ENCODE measurements at regions not wholly inside any gene's neighbourhood (a gene's known extent, or its start where the extent isn't known, plus 50 kb on each side); places are given as distances from the start of the nearest gene placed in this dataset.

- H3K4me1 ChIP-seq (ENCODE audit: control insufficient read depth, insufficient read depth, low read length): no peaks in the 10 kb centered on the region
- H3K4me3 ChIP-seq (ENCODE audit: low read length in 2 of 2): no peak overlapping the region
- H3K9ac ChIP-seq (ENCODE audit: low read length in 2 of 2): no peak overlapping the region
- no peaks in the 10 kb centered on the region for H3K9me3 ChIP-seq (ENCODE audit: control insufficient read depth in 2 of 2, low read length in 2 of 2)
- no peak overlapping the region for H3K27ac ChIP-seq (ENCODE audit: low read length)
- H3K27me3 ChIP-seq (ENCODE audit: control insufficient read depth in 1 of 2, insufficient read depth in 2 of 2, low read length in 2 of 2): no peaks in the 10 kb centered on the region
- no peaks in the 10 kb centered on the region for H3K36me3 ChIP-seq (ENCODE audit: control insufficient read depth in 2 of 2, insufficient read depth in 2 of 2, low read length in 2 of 2)
Observed at GRCh38 chr5:20536813-20537212, 548.8 kb upstream of the CDH18 start.

GRCh38 chr5:20536341-20536740 is 548.3 kb upstream of the CDH18 start:
- H3K27ac ChIP-seq (ENCODE audit: low read length): no peak overlapping the region
- H3K4me3 ChIP-seq (ENCODE audit: low read length in 2 of 2): no peak overlapping the region
- H3K4me1 ChIP-seq (ENCODE audit: control insufficient read depth, insufficient read depth, low read length): no peaks in the 10 kb centered on the region
- H3K36me3 ChIP-seq (ENCODE audit: control insufficient read depth in 2 of 2, insufficient read depth in 2 of 2, low read length in 2 of 2): no peaks in the 10 kb centered on the region
- no peaks in the 10 kb centered on the region for H3K9me3 ChIP-seq (ENCODE audit: control insufficient read depth in 2 of 2, low read length in 2 of 2)
- H3K27me3 ChIP-seq (ENCODE audit: control insufficient read depth in 1 of 2, insufficient read depth in 2 of 2, low read length in 2 of 2): no peaks in the 10 kb centered on the region
- no peak overlapping the region for H3K9ac ChIP-seq (ENCODE audit: low read length in 2 of 2)

DNA sequence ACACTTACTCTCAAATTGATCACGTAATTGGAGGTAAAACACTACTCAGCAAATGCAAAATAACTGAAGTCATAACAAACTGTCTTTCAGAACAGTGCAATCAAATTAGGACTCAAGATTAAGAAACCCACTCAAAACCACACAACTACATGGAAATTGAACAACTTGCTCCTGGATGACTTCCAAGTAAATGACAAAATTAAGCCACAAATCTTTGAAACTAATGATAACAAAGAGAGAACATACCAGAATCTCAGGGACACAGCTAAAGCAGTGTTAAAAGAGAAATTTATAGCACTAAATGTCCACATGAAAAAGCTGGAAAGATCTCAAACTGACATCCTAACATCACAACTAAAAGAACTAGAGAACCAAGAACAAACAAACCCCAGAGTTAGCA is 540.5 kb upstream of the CDH18 start:
- Histone ChIP-seq H3K36me3 (ENCODE audit: control insufficient read depth in 2 of 2, insufficient read depth in 2 of 2, low read length in 2 of 2) (no peaks in the 10 kb centered on the region), H3K9ac (ENCODE audit: low read length in 2 of 2) (no peak overlapping the region), H3K27ac (ENCODE audit: low read length) (no peak overlapping the region), H3K4me3 (ENCODE audit: low read length in 2 of 2) (no peak overlapping the region), H3K9me3 (ENCODE audit: control insufficient read depth in 2 of 2, low read length in 2 of 2) (no peaks in the 10 kb centered on the region), H3K4me1 (ENCODE audit: control insufficient read depth, insufficient read depth, low read length) (no peaks in the 10 kb centered on the region), H3K27me3 (ENCODE audit: control insufficient read depth in 1 of 2, insufficient read depth in 2 of 2, low read length in 2 of 2) (no peaks in the 10 kb centered on the region)

- H3K9ac ChIP-seq (ENCODE audit: low read length in 2 of 2): no peak overlapping the region
- H3K4me3 ChIP-seq (ENCODE audit: low read length in 2 of 2): no peak overlapping the region
- H3K9me3 ChIP-seq (ENCODE audit: control insufficient read depth in 2 of 2, low read length in 2 of 2): no peaks in the 10 kb centered on the region
- H3K27me3 ChIP-seq (ENCODE audit: control insufficient read depth in 1 of 2, insufficient read depth in 2 of 2, low read length in 2 of 2): no peaks in the 10 kb centered on the region
- H3K4me1 ChIP-seq (ENCODE audit: control insufficient read depth, insufficient read depth, low read length): no peaks in the 10 kb centered on the region
- H3K27ac ChIP-seq (ENCODE audit: low read length): no peak overlapping the region
- H3K36me3 ChIP-seq (ENCODE audit: control insufficient read depth in 2 of 2, insufficient read depth in 2 of 2, low read length in 2 of 2): no peaks in the 10 kb centered on the region
Observed at GRCh38 chr5:20524991-20525529, 537.1 kb upstream of the CDH18 start.

DNA sequence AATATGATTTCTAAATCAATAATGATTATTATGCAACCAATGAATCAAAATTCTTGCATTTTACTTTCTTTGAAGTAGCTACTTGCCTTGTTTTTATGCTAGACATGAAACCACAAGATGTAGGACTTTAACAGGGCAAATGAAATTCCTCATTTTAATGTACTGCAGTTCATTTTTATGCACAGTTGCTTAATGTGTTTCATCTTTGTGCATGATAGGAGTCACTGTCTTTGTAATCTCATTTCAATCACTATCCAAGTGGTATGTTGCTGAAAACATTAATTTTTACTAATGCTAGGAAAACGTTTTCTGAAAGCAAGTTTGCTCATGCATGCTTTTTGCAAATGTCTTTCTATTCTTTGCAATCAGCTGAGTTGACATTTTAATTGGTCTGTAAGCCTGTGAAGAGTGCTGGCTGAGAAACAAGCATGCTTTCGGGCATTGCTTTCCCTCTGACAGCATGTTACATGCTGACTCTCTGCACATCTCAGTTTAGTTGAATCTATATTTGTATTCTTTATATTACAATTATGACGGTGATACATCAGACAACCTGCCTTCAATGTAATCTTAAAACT is 535.0 kb upstream of the CDH18 start:
- H3K9me3 ChIP-seq (ENCODE audit: control insufficient read depth in 2 of 2, low read length in 2 of 2): no peaks in the 10 kb centered on the region
- H3K4me1 ChIP-seq (ENCODE audit: control insufficient read depth, insufficient read depth, low read length): no peaks in the 10 kb centered on the region
- H3K9ac ChIP-seq (ENCODE audit: low read length in 2 of 2): no peak overlapping the region

GRCh38 chr5:20515606-20516005 is 527.6 kb upstream of the CDH18 start:
- H3K36me3 ChIP-seq (ENCODE audit: control insufficient read depth in 2 of 2, insufficient read depth in 2 of 2, low read length in 2 of 2): no peaks in the 10 kb centered on the region
- H3K4me3 ChIP-seq (ENCODE audit: low read length in 2 of 2): no peak overlapping the region
- no peaks in the 10 kb centered on the region for H3K27me3 ChIP-seq (ENCODE audit: control insufficient read depth in 1 of 2, insufficient read depth in 2 of 2, low read length in 2 of 2)
- no peaks in the 10 kb centered on the region for H3K9me3 ChIP-seq (ENCODE audit: control insufficient read depth in 2 of 2, low read length in 2 of 2)
- no peak overlapping the region for H3K9ac ChIP-seq (ENCODE audit: low read length in 2 of 2)
- H3K27ac ChIP-seq (ENCODE audit: low read length): no peak overlapping the region
- H3K4me1 ChIP-seq (ENCODE audit: control insufficient read depth, insufficient read depth, low read length): no peaks in the 10 kb centered on the region

More for the DNA sequence above, 535.0 kb upstream of the CDH18 start:
- Histone ChIP-seq H3K4me3 (ENCODE audit: low read length in 2 of 2) (no peak overlapping the region), H3K27me3 (ENCODE audit: control insufficient read depth in 1 of 2, insufficient read depth in 2 of 2, low read length in 2 of 2) (no peaks in the 10 kb centered on the region), H3K27ac (ENCODE audit: low read length) (no peak overlapping the region), H3K36me3 (ENCODE audit: control insufficient read depth in 2 of 2, insufficient read depth in 2 of 2, low read length in 2 of 2) (no peaks in the 10 kb centered on the region)

DNA sequence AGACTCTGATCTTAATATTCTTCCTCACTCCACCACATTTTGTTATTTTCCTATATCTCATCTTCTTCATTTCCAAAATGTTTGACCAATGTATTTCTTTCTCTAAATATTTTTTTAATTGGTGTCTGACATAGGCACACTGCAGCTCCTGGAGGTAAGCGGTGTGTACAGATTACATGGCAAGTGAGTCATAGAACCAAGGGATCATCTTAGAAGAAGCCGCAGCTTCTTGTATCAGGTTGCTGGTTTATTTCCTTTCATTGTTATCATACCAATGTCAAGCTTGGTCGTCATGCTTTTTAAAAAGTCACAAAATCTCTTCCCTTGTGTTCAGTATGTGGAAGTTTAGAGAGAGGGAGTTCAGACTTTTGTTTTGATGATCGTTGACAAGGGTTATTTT is 526.1 kb upstream of the CDH18 start:
- Histone ChIP-seq H3K9ac (ENCODE audit: low read length in 2 of 2) (no peak overlapping the region), H3K4me3 (ENCODE audit: low read length in 2 of 2) (no peak overlapping the region), H3K27ac (ENCODE audit: low read length) (no peak overlapping the region)

DNA sequence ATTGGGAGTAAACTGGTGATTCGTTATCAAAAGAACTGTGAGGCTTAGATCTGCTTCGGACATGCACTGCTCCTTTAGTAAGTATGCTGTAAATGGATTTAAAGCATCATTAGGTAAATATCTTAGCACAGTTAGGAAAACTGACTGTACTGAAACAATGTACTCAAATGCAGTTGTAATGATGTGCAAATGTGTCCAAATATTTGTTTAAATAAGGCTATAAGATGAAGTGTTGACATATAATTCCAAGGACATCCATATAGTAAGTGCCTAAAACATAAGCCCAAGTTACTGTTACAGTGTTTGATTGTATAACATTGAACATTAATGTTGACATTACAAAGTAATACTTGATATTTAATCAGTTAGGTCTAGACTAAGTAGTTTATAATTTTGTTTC is 512.5 kb upstream of the CDH18 start:
- Histone ChIP-seq H3K27ac (ENCODE audit: low read length) (no peak overlapping the region), H3K4me1 (ENCODE audit: control insufficient read depth, insufficient read depth, low read length) (no peaks in the 10 kb centered on the region), H3K27me3 (ENCODE audit: control insufficient read depth in 1 of 2, insufficient read depth in 2 of 2, low read length in 2 of 2) (no peaks in the 10 kb centered on the region), H3K36me3 (ENCODE audit: control insufficient read depth in 2 of 2, insufficient read depth in 2 of 2, low read length in 2 of 2) (no peaks in the 10 kb centered on the region), H3K4me3 (ENCODE audit: low read length in 2 of 2) (no peak overlapping the region), H3K9me3 (ENCODE audit: control insufficient read depth in 2 of 2, low read length in 2 of 2) (no peaks in the 10 kb centered on the region), H3K9ac (ENCODE audit: low read length in 2 of 2) (no peak overlapping the region)

More for the DNA sequence above, 526.1 kb upstream of the CDH18 start:
- H3K9me3 ChIP-seq (ENCODE audit: control insufficient read depth in 2 of 2, low read length in 2 of 2): no peaks in the 10 kb centered on the region
- H3K27me3 ChIP-seq (ENCODE audit: control insufficient read depth in 1 of 2, insufficient read depth in 2 of 2, low read length in 2 of 2): no peaks in the 10 kb centered on the region
- no peaks in the 10 kb centered on the region for H3K36me3 ChIP-seq (ENCODE audit: control insufficient read depth in 2 of 2, insufficient read depth in 2 of 2, low read length in 2 of 2)
- no peaks in the 10 kb centered on the region for H3K4me1 ChIP-seq (ENCODE audit: control insufficient read depth, insufficient read depth, low read length)

- H3K9me3 ChIP-seq (ENCODE audit: control insufficient read depth in 2 of 2, low read length in 2 of 2): no peaks in the 10 kb centered on the region
- no peak overlapping the region for H3K9ac ChIP-seq (ENCODE audit: low read length in 2 of 2)
- no peak overlapping the region for H3K4me3 ChIP-seq (ENCODE audit: low read length in 2 of 2)
- no peaks in the 10 kb centered on the region for H3K27me3 ChIP-seq (ENCODE audit: control insufficient read depth in 1 of 2, insufficient read depth in 2 of 2, low read length in 2 of 2)
- no peaks in the 10 kb centered on the region for H3K4me1 ChIP-seq (ENCODE audit: control insufficient read depth, insufficient read depth, low read length)
- H3K27ac ChIP-seq (ENCODE audit: low read length): no peak overlapping the region
- H3K36me3 ChIP-seq (ENCODE audit: control insufficient read depth in 2 of 2, insufficient read depth in 2 of 2, low read length in 2 of 2): no peaks in the 10 kb centered on the region
Observed at GRCh38 chr5:20498926-20499325, 510.9 kb upstream of the CDH18 start.

DNA sequence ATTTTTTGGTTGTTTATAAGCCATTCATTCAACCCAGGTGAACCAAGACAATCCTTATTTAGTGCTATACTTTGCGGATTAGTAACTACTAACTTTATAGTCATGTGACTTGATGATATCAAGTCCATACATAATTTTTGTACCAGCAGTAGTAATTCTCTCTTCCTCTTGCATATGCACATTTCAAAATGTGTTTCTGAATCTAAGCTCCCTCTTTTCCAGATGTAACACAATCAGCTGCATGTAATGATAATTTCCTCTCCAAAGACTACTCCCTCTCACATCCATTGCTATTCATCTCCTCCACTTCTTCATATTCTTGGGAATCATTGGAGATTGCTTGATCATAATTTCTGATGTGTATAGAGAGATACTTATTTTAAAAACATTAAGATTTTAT is 510.1 kb upstream of the CDH18 start:
- Histone ChIP-seq H3K9me3 (ENCODE audit: control insufficient read depth in 2 of 2, low read length in 2 of 2) (no peaks in the 10 kb centered on the region), H3K36me3 (ENCODE audit: control insufficient read depth in 2 of 2, insufficient read depth in 2 of 2, low read length in 2 of 2) (no peaks in the 10 kb centered on the region), H3K4me1 (ENCODE audit: control insufficient read depth, insufficient read depth, low read length) (no peaks in the 10 kb centered on the region), H3K27ac (ENCODE audit: low read length) (no peak overlapping the region), H3K4me3 (ENCODE audit: low read length in 2 of 2) (no peak overlapping the region), H3K27me3 (ENCODE audit: control insufficient read depth in 1 of 2, insufficient read depth in 2 of 2, low read length in 2 of 2) (no peaks in the 10 kb centered on the region), H3K9ac (ENCODE audit: low read length in 2 of 2) (no peak overlapping the region)

- no peak overlapping the region for H3K4me3 ChIP-seq (ENCODE audit: low read length in 2 of 2)
- H3K27me3 ChIP-seq (ENCODE audit: control insufficient read depth in 1 of 2, insufficient read depth in 2 of 2, low read length in 2 of 2): no peaks in the 10 kb centered on the region
- H3K9ac ChIP-seq (ENCODE audit: low read length in 2 of 2): no peak overlapping the region
- H3K27ac ChIP-seq (ENCODE audit: low read length): no peak overlapping the region
- H3K4me1 ChIP-seq (ENCODE audit: control insufficient read depth, insufficient read depth, low read length): no peaks in the 10 kb centered on the region
- H3K36me3 ChIP-seq (ENCODE audit: control insufficient read depth in 2 of 2, insufficient read depth in 2 of 2, low read length in 2 of 2): no peaks in the 10 kb centered on the region
- H3K9me3 ChIP-seq (ENCODE audit: control insufficient read depth in 2 of 2, low read length in 2 of 2): no peaks in the 10 kb centered on the region
Observed at GRCh38 chr5:20497356-20497755, 509.4 kb upstream of the CDH18 start.

All from stomach smooth muscle (tissue), 2 donors.